DMS 273 (cell line): ENCODE measurements at regions not wholly inside any gene's neighbourhood (a gene's known extent, or its start where the extent isn't known, plus 50 kb on each side); places are given as distances from the start of the nearest gene placed in this dataset.
A peak's percentile ranks its signal among the peaks of the same experiment; 100 is the strongest.
"Not testable (repeated sequence)": the region's sequence is repeated elsewhere in the genome, so short reads cannot be mapped to it uniquely, and the experiment has no call there.

Experiments used
- DNase-seq: peaks from one replicate; lab custom pipeline; 2025; ENCODE audit not compliant: unreplicated experiment; lab: John Stamatoyannopoulos, UW

- no peak for DNase-seq
Measured at GRCh38 chr5:30501065-30501464, 692.4 kb upstream of the CDH6 start.

- no peak for DNase-seq
Measured at GRCh38 chr5:30500513-30500912, 693.0 kb upstream of the CDH6 start.

GRCh38 chr5:30499402-30499801, 694.1 kb upstream of the CDH6 start:
- no peak for DNase-seq

- DNase-seq: no peak
Measured at GRCh38 chr5:30498972-30499371, 694.5 kb upstream of the CDH6 start.

GRCh38 chr5:30498509-30498908, 695.0 kb upstream of the CDH6 start:
- not testable (repeated sequence) for DNase-seq

- not testable (repeated sequence) for DNase-seq
Measured at GRCh38 chr5:30494113-30494512, 699.4 kb upstream of the CDH6 start.

GRCh38 chr5:30479104-30479503, 714.4 kb upstream of the CDH6 start:
- DNase-seq: no peak

GRCh38 chr5:30475429-30475828, 718.1 kb upstream of the CDH6 start:
- no peak for DNase-seq

- no peak for DNase-seq
Measured at GRCh38 chr5:30469691-30470090, 723.8 kb upstream of the CDH6 start.

GRCh38 chr5:30458681-30459080, 734.8 kb upstream of the CDH6 start:
- DNase-seq: no peak

- not testable (repeated sequence) for DNase-seq
Measured at GRCh38 chr5:30455484-30455883, 738.0 kb upstream of the CDH6 start.

- DNase-seq: no peak
Measured at GRCh38 chr5:30453168-30453567, 740.3 kb upstream of the CDH6 start.

- DNase-seq: no peak
Measured at GRCh38 chr5:30450153-30450552, 743.3 kb upstream of the CDH6 start.

- DNase-seq: no peak
Measured at GRCh38 chr5:30447431-30447830, 746.1 kb upstream of the CDH6 start.

GRCh38 chr5:30446456-30446855, 747.0 kb upstream of the CDH6 start:
- no peak for DNase-seq

GRCh38 chr5:30438785-30439184, 754.7 kb upstream of the CDH6 start:
- no peak for DNase-seq

GRCh38 chr5:30436691-30437090, 756.8 kb upstream of the CDH6 start:
- DNase-seq: no peak

- not testable (repeated sequence) for DNase-seq
Measured at GRCh38 chr5:30428866-30429407, 764.5 kb upstream of the CDH6 start.

GRCh38 chr5:30414078-30414477, 779.4 kb upstream of the CDH6 start:
- DNase-seq: no peak

- DNase-seq: no peak
Measured at GRCh38 chr5:30413540-30413939, 779.9 kb upstream of the CDH6 start.

- DNase-seq: no peak
Measured at GRCh38 chr5:30405821-30406220, 787.7 kb upstream of the CDH6 start.

GRCh38 chr5:30401479-30402058, 791.9 kb upstream of the CDH6 start:
- DNase-seq: peak; percentile 46

- DNase-seq: no peak
Measured at GRCh38 chr5:30398423-30398822, 795.1 kb upstream of the CDH6 start.
